A673 (cell line): ENCODE measurements at regions not wholly inside any gene's neighbourhood (a gene's known extent, or its start where the extent isn't known, plus 50 kb on each side); places are given as distances from the start of the nearest gene placed in this dataset.

ENCODE experiments used
- BruUV-seq: library from RNA; stranded (reverse); fragments of 400-500 nt; replicated peaks from 2 replicates; lab custom pipeline; 2021; lab: Mats Ljungman, UMichigan
- CTCF ChIA-PET: fragments of 300-600 bp; sonication (Branson Sonifier 250); formaldehyde crosslinking; loops from one replicate; lab custom pipeline; 2022; ENCODE audit warnings: antibody characterized with exemption; lab: Charles Lee
- POLR2A ChIA-PET: fragments of 300-600 bp; sonication (Branson Sonifier 250); formaldehyde crosslinking; loops from one replicate; lab custom pipeline; 2022; ENCODE audit warnings: antibody characterized with exemption; ENCODE audit not compliant: low non-redundant PET; lab: Charles Lee
- DNase-seq: peaks from one replicate; pipeline ENCODE4 v3.0.0-alpha.2; 2015; ENCODE audit warnings: low spot score
- H3K27ac ChIP-seq: fragments of 200-600 bp; sonication (generic); 2 replicates; pipeline ENCODE4 v1.5.1; 2016; ENCODE audit warnings: mixed run types, low read depth, mild to moderate bottlenecking, mixed read lengths, antibody characterized with exemption, low read length; ENCODE audit not compliant: poor library complexity, severe bottlenecking
- H3K27me3 ChIP-seq: fragments of 200-600 bp; sonication (generic); replicated peaks from 2 replicates; pipeline ENCODE4 v1.6.1; 2017; ENCODE audit warnings: mixed run types, low read depth, mild to moderate bottlenecking, mixed read lengths, antibody characterized with exemption, low read length; ENCODE audit not compliant: insufficient read depth, poor library complexity
- H3K36me3 ChIP-seq: fragments of 200-600 bp; sonication (generic); 2 replicates; pipeline ENCODE4 v1.6.1; 2016; ENCODE audit warnings: mixed run types, mild to moderate bottlenecking, mixed read lengths, antibody characterized with exemption, low read length; ENCODE audit not compliant: insufficient read depth, poor library complexity, severe bottlenecking
- H3K4me1 ChIP-seq: fragments of 200-600 bp; sonication (generic); 2 replicates; pipeline ENCODE4 v1.6.1; 2017; ENCODE audit warnings: mixed run types, mild to moderate bottlenecking, mixed read lengths, antibody characterized with exemption, low read length; ENCODE audit not compliant: insufficient read depth, poor library complexity, severe bottlenecking
- H3K4me3 ChIP-seq: fragments of 200-600 bp; sonication (generic); 2 replicates; pipeline ENCODE4 v1.5.1; 2016; ENCODE audit warnings: low read depth, mixed run types, mild to moderate bottlenecking, mixed read lengths, low read length; ENCODE audit not compliant: poor library complexity, severe bottlenecking
- H3K9me3 ChIP-seq: fragments of 200-600 bp; sonication (generic); 2 replicates; pipeline ENCODE4 v1.6.1; 2016; ENCODE audit warnings: mixed run types, low read depth, mild to moderate bottlenecking, mixed read lengths, antibody characterized with exemption, low read length; ENCODE audit not compliant: poor library complexity, severe bottlenecking
- EZH2 ChIP-seq: fragments of 200-600 bp; sonication (generic); IDR thresholded peaks from 2 replicates; pipeline ENCODE4 v1.6.1; 2017; ENCODE audit warnings: borderline replicate concordance, low read depth, mild to moderate bottlenecking, mixed read lengths, antibody characterized with exemption, low read length; ENCODE audit not compliant: poor library complexity, severe bottlenecking
- intact Hi-C: fragments of 100-400 bp; cut with micrococcal nuclease; formaldehyde crosslinking; loops from one replicate; pipeline ENCODE4 v1.10.0; 2022; ENCODE audit not compliant: unreplicated experiment
- TF ChIP-seq, protein P1 (sequence below): fragments of 300-800, 200-600 bp; sonication (generic); conservative IDR thresholded peaks from 2 replicates; pipeline ENCODE4 v1.5.1; 2017; ENCODE audit warnings: low read depth, mild to moderate bottlenecking, antibody characterized with exemption, low read length, moderate library complexity, mixed read lengths

DNA sequence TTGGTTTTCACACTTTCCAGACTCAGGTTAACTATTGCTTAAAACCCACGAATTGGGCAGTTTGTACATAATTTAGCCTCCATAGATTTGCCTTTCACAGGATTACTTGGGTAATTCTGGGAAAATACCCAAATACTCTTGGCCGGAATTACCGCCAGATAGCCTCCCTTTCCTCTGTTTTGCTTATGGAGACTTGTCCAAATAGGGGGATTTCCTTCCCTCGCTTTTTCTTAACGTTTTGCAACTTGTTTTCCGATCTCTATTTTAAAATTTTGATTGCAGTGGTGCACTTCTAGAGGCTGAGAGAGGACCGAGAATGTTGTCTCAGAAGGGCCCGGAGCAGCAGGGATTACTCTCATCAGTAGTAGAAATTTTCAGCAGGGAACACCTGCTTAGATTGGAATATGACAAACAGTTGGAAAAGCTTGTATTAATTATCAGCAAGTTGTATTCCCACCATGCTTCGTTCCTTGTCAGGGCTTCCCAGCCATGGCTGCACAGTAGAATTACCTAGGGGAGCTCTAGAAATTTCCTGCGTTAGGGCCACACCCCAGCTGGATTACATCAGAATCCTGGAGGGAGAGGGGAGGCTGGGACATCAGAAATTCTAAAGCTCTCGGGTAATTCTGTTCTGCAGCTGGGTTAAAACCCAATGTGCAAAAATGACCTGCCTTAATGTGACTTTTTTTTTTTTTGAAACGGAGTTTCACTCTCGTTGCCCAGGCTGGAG, 329.1 kb downstream of the SH3GL2 start:
- ChIA-PET CTCF (no interaction called here), POLR2A (no interaction called here)
- Histone ChIP-seq H3K27ac (no peak overlapping the region), H3K4me1 (no peaks in the 10 kb centered on the region), H3K9me3 (no peaks in the 10 kb centered on the region), H3K4me3 (no peak overlapping the region), H3K27me3 (peaks cover 25% of the 10 kb centered on the region), H3K36me3 (no peaks in the 10 kb centered on the region)
- no peak for TF ChIP-seq EZH2
- TF ChIP-seq, protein P1, sequence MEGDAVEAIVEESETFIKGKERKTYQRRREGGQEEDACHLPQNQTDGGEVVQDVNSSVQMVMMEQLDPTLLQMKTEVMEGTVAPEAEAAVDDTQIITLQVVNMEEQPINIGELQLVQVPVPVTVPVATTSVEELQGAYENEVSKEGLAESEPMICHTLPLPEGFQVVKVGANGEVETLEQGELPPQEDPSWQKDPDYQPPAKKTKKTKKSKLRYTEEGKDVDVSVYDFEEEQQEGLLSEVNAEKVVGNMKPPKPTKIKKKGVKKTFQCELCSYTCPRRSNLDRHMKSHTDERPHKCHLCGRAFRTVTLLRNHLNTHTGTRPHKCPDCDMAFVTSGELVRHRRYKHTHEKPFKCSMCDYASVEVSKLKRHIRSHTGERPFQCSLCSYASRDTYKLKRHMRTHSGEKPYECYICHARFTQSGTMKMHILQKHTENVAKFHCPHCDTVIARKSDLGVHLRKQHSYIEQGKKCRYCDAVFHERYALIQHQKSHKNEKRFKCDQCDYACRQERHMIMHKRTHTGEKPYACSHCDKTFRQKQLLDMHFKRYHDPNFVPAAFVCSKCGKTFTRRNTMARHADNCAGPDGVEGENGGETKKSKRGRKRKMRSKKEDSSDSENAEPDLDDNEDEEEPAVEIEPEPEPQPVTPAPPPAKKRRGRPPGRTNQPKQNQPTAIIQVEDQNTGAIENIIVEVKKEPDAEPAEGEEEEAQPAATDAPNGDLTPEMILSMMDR, result no peak
- intact Hi-C loops, result loop anchor here (10.0 kb wide), 1 partner anchor 57 kb away; no protein-coding TSS in a partner anchor
- BruUV-seq, result no TSS peak
- DNase-seq, result no peak

DNA sequence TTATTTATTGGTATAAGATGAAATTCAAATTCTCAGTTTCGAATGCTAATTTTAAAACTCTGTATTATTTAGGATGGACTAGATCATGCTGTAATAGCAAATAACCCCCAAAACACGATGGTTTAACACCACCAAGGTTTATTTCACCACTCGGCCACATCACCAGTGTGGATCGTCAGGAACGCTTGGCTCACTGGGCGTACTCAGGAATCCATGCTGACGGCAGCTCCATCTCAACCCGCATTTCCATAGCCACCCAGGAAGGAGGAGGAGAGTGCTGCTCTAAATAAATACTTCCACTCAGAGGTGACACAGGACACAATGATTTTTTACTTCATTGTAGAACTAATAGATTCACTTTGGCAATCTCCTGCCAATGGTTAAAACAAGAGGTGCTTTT, 347.4 kb downstream of the SH3GL2 start:
- Histone ChIP-seq H3K4me1 (no peaks in the 10 kb centered on the region), H3K27me3 (no peaks in the 10 kb centered on the region), H3K4me3 (no peak overlapping the region), H3K27ac (no peak overlapping the region), H3K36me3 (no peaks in the 10 kb centered on the region), H3K9me3 (no peaks in the 10 kb centered on the region)
- no TSS peak for BruUV-seq
- ChIA-PET POLR2A (no interaction called here), CTCF (no interaction called here)
- intact Hi-C loops, result no loop called here
- TF ChIP-seq, protein P1, result no peak
- TF ChIP-seq EZH2, result no peak
- DNase-seq, result no peak

DNA sequence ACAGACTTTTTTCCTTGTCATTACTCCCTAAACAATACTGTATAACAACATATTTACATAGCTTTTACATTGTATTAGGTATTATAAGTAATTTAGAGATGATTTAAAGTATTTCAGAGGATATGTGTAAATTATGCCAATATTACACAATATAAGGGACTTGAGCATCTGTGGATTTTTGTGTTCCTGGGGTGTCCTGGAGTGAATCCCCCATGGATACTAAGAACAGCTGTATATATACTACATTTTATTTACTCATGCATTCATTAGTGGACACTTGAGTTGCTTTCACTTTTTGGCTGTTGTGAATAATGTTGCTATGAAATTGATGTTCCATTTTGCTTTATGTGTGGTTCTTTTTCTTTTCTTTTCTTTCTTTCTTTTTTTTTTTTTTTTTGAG, 348.8 kb downstream of the SH3GL2 start:
- intact Hi-C loops, result no loop called here
- DNase-seq, result no peak
- POLR2A ChIA-PET, result no interaction called here
- no TSS peak for BruUV-seq
- TF ChIP-seq, protein P1, result no peak
- TF ChIP-seq EZH2, result no peak
- no peaks in the 10 kb centered on the region for H3K27me3 ChIP-seq
- H3K27ac ChIP-seq, result no peak overlapping the region
- CTCF ChIA-PET, result no interaction called here
- no peaks in the 10 kb centered on the region for H3K4me1 ChIP-seq
- H3K36me3 ChIP-seq, result no peaks in the 10 kb centered on the region
- no peak overlapping the region for H3K4me3 ChIP-seq
- H3K9me3 ChIP-seq, result no peaks in the 10 kb centered on the region
